Endodermal cell (in vitro differentiated cells): ENCODE measurements at regions not wholly inside any gene's neighbourhood (a gene's known extent, or its start where the extent isn't known, plus 50 kb on each side); places are given as distances from the start of the nearest gene placed in this dataset.

Experiments
- DNase-seq: peaks from one replicate; pipeline ENCODE4 v3.0.0-alpha.2; 2017
- H3K27ac ChIP-seq: 2 replicates; pipeline ENCODE4 v1.5.1; 2013; ENCODE audit warnings: mild to moderate bottlenecking, low read depth, low read length, moderate library complexity
- H3K27me3 ChIP-seq: 2 replicates; pipeline ENCODE4 v1.6.1; 2013; ENCODE audit warnings: mild to moderate bottlenecking, low read length, moderate library complexity; ENCODE audit not compliant: insufficient read depth, control insufficient read depth, poor library complexity, severe bottlenecking
- H3K36me3 ChIP-seq: 2 replicates; pipeline ENCODE4 v1.7.0; 2013; ENCODE audit warnings: mild to moderate bottlenecking, low read length, moderate library complexity; ENCODE audit not compliant: control insufficient read depth, insufficient read depth
- H3K4me1 ChIP-seq: one replicate; pipeline ENCODE4 v1.7.0; 2013; ENCODE audit warnings: low read length; ENCODE audit not compliant: control insufficient read depth, insufficient read depth
- H3K4me3 ChIP-seq: 2 replicates; pipeline ENCODE4 v1.5.1; 2013; ENCODE audit warnings: mild to moderate bottlenecking, low read length, moderate library complexity
- H3K9ac ChIP-seq: 2 replicates; pipeline ENCODE4 v1.6.1; 2013; ENCODE audit warnings: mild to moderate bottlenecking, low read length, moderate library complexity; ENCODE audit not compliant: poor library complexity, severe bottlenecking; ENCODE audit errors: extremely low read depth
- H3K9me3 ChIP-seq: 2 replicates; pipeline ENCODE4 v1.6.1; 2013; ENCODE audit warnings: mild to moderate bottlenecking, low read length, moderate library complexity; ENCODE audit not compliant: control insufficient read depth
- H3K27ac Mint-ChIP-seq: 2 replicates; pipeline ENCODE4 v1.8.0; 2020; ENCODE audit warnings: mixed read lengths
- H3K27me3 Mint-ChIP-seq: 2 replicates; pipeline ENCODE4 v1.8.0; 2021; ENCODE audit warnings: mild to moderate bottlenecking, mixed read lengths; ENCODE audit not compliant: insufficient read depth
- H3K36me3 Mint-ChIP-seq: 2 replicates; pipeline ENCODE4 v1.8.0; 2020; ENCODE audit warnings: low read depth, mixed read lengths
- H3K4me1 Mint-ChIP-seq: 2 replicates; pipeline ENCODE4 v1.8.0; 2020; ENCODE audit warnings: mixed read lengths
- H3K4me3 Mint-ChIP-seq: 2 replicates; pipeline ENCODE4 v1.8.0; 2020; ENCODE audit warnings: mild to moderate bottlenecking, moderate library complexity, mixed read lengths
- H3K9me3 Mint-ChIP-seq: 2 replicates; pipeline ENCODE4 v1.8.0; 2020; ENCODE audit warnings: mild to moderate bottlenecking, mixed read lengths
- WGBS, 2 experiments: methylation state at CpG; one replicate each; pipeline versions ENCODE4 v1.1.5 to v1.1.7; 2013; ENCODE audit warnings: missing lambda C conversion rate in 2 of 2, mixed read lengths in 1 of 2; ENCODE audit not compliant: insufficient coverage in 1 of 2, insufficient read length in 1 of 2; 5-methylcytosine and 5-hydroxymethylcytosine counted together
- TF ChIP-seq, protein P1 (sequence below): fragments of 200-600 bp; sonication (generic); conservative IDR thresholded peaks from 2 replicates; pipeline ENCODE4 v1.5.0; 2021; ENCODE audit warnings: antibody characterized with exemption, mild to moderate bottlenecking

DNA sequence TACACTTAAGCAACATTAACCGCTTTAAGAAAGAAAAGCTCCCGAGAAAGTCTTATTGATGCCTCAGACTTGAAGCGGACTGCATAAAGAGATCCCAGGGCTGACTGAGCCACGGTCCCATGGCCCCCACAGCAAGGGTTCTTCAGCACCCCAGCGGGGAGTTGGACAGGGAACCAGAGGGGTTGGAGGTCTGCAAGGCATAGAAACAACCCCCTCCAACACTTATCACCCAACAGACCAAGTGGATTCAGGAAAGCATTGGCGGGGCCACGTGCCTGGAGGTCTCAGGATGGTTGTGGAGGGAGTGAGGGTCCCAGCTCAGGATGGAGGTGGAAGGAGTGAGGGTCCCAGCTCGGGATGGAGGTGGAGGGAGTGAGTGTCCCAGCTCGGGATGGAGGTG lies 143.7 kb upstream of the IRX2 start:
- WGBS, 2 experiments = 89 to 94% methylated on average over 2 to 9 of the region's 9 CpGs
- no peak overlapping the region for H3K4me3 ChIP-seq
- H3K27ac Mint-ChIP-seq = no peak overlapping the region
- no peaks in the 10 kb centered on the region for H3K27me3 Mint-ChIP-seq
- no peaks in the 10 kb centered on the region for H3K36me3 Mint-ChIP-seq
- H3K4me3 Mint-ChIP-seq = no peak overlapping the region
- peak; percentile 28 for DNase-seq
- no peaks in the 10 kb centered on the region for H3K9me3 Mint-ChIP-seq
- H3K36me3 ChIP-seq = no peaks in the 10 kb centered on the region
- no peak overlapping the region for H3K9ac ChIP-seq
- H3K4me1 ChIP-seq = no peaks in the 10 kb centered on the region
- no peaks in the 10 kb centered on the region for H3K27me3 ChIP-seq
- TF ChIP-seq, protein P1, sequence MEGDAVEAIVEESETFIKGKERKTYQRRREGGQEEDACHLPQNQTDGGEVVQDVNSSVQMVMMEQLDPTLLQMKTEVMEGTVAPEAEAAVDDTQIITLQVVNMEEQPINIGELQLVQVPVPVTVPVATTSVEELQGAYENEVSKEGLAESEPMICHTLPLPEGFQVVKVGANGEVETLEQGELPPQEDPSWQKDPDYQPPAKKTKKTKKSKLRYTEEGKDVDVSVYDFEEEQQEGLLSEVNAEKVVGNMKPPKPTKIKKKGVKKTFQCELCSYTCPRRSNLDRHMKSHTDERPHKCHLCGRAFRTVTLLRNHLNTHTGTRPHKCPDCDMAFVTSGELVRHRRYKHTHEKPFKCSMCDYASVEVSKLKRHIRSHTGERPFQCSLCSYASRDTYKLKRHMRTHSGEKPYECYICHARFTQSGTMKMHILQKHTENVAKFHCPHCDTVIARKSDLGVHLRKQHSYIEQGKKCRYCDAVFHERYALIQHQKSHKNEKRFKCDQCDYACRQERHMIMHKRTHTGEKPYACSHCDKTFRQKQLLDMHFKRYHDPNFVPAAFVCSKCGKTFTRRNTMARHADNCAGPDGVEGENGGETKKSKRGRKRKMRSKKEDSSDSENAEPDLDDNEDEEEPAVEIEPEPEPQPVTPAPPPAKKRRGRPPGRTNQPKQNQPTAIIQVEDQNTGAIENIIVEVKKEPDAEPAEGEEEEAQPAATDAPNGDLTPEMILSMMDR = no peak
- no peaks in the 10 kb centered on the region for H3K9me3 ChIP-seq
- no peak overlapping the region for H3K27ac ChIP-seq
- no peaks in the 10 kb centered on the region for H3K4me1 Mint-ChIP-seq

DNA sequence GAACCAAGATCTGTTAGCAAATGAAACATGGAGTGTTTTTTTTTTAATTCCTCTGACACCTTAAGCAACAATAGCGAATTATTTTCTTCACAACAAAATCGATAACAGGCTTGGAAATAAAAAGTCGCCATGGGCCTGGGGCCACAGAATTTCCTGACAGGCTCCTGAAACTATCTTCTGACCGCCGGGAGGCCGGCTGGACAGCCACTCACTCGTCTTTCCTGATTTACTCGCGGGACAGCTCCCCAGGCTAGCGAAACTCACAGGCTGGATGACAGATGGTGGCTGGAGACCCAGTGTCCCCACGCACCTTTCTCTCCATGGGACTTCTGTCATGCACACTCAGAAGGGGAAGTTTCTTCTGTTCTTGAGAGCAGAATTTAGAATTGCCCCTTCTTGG lies 143.3 kb upstream of the IRX2 start:
- no peak overlapping the region for H3K27ac Mint-ChIP-seq

DNA sequence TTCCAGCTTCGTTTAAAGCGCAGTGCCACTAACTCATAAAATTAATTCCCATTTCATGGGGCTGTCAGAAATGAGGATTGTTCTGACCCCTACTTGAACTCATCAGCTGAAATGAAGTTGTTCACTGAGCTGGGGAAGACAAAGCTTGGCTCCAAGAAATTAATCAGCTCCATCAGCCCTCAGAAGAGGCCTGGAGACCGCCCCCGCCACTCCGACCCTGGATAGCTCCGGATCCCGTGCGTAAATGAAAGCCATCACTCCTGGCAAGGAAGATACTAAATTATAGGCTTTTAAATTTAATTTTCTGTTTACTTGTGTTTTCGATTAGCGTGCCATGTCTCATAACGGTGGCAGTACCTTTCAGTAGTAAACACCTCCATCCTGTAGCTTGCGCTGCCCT lies 142.8 kb upstream of the IRX2 start:
- no peaks in the 10 kb centered on the region for H3K9me3 ChIP-seq
- no peak for DNase-seq
- no peak overlapping the region for H3K4me3 ChIP-seq
- H3K4me3 Mint-ChIP-seq = no peak overlapping the region
- no peaks in the 10 kb centered on the region for H3K36me3 ChIP-seq
- no peak overlapping the region for H3K9ac ChIP-seq
- no peaks in the 10 kb centered on the region for H3K36me3 Mint-ChIP-seq
- WGBS, 2 experiments = 95 to 100% methylated on average over 4 to 12 of the region's 12 CpGs
- no peaks in the 10 kb centered on the region for H3K27me3 ChIP-seq
- TF ChIP-seq, protein P1 = no peak
- no peak overlapping the region for H3K27ac ChIP-seq
- no peaks in the 10 kb centered on the region for H3K9me3 Mint-ChIP-seq
- no peaks in the 10 kb centered on the region for H3K4me1 ChIP-seq
- H3K4me1 Mint-ChIP-seq = no peaks in the 10 kb centered on the region
- H3K27ac Mint-ChIP-seq = no peak overlapping the region
- no peaks in the 10 kb centered on the region for H3K27me3 Mint-ChIP-seq

More for the DNA sequence above, 143.3 kb upstream of the IRX2 start:
- no peaks in the 10 kb centered on the region for H3K36me3 ChIP-seq
- Mint-ChIP-seq H3K4me3 (no peak overlapping the region), H3K4me1 (no peaks in the 10 kb centered on the region), H3K9me3 (no peaks in the 10 kb centered on the region), H3K27me3 (no peaks in the 10 kb centered on the region), H3K36me3 (no peaks in the 10 kb centered on the region)
- H3K4me3 ChIP-seq = no peak overlapping the region
- TF ChIP-seq, protein P1 = no peak
- no peaks in the 10 kb centered on the region for H3K4me1 ChIP-seq
- DNase-seq = no peak
- no peaks in the 10 kb centered on the region for H3K27me3 ChIP-seq
- no peak overlapping the region for H3K27ac ChIP-seq
- 87 to 92% methylated on average over 8 to 11 of the region's 11 CpGs for WGBS, 2 experiments
- H3K9ac ChIP-seq = no peak overlapping the region
- no peaks in the 10 kb centered on the region for H3K9me3 ChIP-seq
